ENCODE measurements at regions not wholly inside any gene's neighbourhood (a gene's known extent, or its start where the extent isn't known, plus 50 kb on each side); places are given as distances from the start of the nearest gene placed in this dataset.

DNA sequence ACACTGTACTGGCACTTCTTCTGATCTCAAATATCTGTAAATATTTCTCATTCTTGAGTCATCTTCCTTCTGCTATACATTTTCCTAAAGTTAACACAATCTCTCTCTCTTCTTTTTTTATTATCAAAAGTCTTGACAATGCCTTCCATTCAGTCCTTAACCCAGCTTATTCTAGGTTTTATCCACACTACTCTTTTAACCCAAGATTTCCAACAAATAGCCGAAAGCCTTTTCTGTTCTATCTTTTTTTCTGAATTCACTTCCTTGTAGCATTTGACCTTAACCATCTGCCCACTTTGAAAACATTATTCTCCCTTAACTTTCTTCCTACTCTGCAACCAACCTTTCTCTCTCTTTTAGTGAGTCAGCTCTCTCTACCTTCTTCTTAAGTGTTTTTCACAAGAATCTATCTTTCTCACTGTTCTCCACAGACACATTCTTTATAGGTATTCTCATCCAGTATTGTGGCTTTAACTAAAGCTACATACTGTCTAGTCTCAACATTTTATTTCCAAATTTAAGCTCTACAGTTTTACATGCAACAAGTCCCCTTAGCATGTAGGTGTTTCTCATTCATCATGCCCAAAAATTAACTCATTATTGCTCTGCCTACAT, 915.6 kb downstream of the KCNMA1 start:
- no peak for DNase-seq (ENCODE audit: low read depth)
- TF ChIP-seq, protein P1, sequence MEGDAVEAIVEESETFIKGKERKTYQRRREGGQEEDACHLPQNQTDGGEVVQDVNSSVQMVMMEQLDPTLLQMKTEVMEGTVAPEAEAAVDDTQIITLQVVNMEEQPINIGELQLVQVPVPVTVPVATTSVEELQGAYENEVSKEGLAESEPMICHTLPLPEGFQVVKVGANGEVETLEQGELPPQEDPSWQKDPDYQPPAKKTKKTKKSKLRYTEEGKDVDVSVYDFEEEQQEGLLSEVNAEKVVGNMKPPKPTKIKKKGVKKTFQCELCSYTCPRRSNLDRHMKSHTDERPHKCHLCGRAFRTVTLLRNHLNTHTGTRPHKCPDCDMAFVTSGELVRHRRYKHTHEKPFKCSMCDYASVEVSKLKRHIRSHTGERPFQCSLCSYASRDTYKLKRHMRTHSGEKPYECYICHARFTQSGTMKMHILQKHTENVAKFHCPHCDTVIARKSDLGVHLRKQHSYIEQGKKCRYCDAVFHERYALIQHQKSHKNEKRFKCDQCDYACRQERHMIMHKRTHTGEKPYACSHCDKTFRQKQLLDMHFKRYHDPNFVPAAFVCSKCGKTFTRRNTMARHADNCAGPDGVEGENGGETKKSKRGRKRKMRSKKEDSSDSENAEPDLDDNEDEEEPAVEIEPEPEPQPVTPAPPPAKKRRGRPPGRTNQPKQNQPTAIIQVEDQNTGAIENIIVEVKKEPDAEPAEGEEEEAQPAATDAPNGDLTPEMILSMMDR (IDR thresholded peaks at IDR 0.05; ENCODE audit: insufficient read depth, low read length), result no peak
- H3K4me3 ChIP-seq (ENCODE audit: low read depth, low read length), result no peak overlapping the region

DNA sequence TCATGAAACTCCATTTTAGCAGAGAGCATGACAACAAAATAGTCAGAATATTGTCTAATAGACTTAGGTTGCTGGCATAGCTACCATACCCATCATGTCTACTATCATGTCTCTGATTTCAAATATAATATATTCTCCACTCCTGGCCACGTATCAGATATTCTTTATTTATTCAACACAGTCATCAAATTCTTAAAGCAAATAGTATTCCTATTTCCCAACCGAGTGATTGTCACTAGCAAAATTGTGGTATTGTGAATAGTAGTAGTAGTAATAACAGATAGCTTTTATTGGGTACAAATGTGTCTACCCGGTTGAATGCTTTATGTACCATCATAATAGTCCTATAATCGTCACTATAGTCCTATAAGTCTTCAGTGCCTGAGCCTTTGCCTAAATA, 918.6 kb downstream of the KCNMA1 start:
- DNase-seq (ENCODE audit: low read depth), result no peak
- TF ChIP-seq, protein P1 (IDR thresholded peaks at IDR 0.05; ENCODE audit: insufficient read depth, low read length), result no peak
- no peak overlapping the region for H3K4me3 ChIP-seq (ENCODE audit: low read depth, low read length)

DNA sequence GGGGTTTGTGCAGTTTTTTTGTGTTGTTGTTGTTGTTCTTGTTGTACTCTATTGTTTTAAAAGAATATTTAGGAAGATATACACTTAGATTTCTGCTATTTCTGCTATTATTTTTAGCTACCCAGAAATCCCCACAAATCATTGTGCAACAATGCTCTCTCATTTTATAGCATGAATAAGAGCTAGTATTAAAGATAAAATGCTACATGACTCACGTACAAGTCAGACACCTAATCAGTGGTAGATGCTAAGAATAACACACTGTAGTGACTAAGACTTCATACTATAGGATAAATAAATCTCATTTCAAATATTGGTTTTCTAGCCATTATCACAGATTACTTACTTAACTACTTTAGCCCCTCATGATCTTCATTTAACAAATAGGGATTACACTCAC, 920.5 kb downstream of the KCNMA1 start:
- TF ChIP-seq, protein P1 (IDR thresholded peaks at IDR 0.05; ENCODE audit: insufficient read depth, low read length), result no peak
- no peak overlapping the region for H3K4me3 ChIP-seq (ENCODE audit: low read depth, low read length)
- DNase-seq (ENCODE audit: low read depth), result peak; percentile 90

DNA sequence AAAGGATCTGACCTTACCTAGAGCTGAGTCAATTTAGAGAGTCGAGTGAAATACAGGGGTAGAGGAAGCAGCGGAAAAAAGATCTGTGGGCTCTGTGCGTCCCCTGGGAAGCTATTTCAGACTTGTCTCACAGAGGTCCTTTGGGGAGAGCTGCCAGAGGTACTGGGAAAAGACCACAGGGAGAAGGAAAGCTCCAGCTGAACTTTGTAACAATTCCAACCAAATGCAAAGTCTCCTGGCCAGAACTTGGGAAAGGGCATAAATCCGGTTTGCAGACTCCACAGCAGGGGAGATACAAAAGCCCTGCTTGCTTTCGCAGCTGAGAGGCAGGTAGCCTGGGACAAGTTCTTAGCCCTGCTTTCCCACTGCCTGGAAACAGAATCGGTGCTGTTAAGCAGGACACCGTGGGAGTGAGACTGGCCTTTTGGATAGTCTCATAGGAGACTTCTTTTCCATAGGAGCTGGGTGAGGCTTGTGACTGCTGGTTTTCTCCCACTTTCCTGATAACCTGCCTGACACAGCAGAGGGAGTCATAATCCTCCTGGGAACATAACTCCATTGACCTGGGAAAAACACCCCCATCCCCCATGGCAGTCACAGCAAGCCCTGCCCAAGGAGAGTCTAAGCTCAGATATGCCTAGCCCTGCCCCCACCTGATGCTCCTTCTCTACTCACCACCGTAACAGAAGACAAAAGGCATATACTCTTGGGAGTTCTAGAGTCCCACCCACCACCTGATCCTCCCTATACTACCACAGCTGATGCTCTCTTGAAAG, 926.2 kb downstream of the KCNMA1 start:
- TF ChIP-seq, protein P1 (IDR thresholded peaks at IDR 0.05; ENCODE audit: insufficient read depth, low read length), result no peak
- no peak overlapping the region for H3K4me3 ChIP-seq (ENCODE audit: low read depth, low read length)
- no peak for DNase-seq (ENCODE audit: low read depth)

DNA sequence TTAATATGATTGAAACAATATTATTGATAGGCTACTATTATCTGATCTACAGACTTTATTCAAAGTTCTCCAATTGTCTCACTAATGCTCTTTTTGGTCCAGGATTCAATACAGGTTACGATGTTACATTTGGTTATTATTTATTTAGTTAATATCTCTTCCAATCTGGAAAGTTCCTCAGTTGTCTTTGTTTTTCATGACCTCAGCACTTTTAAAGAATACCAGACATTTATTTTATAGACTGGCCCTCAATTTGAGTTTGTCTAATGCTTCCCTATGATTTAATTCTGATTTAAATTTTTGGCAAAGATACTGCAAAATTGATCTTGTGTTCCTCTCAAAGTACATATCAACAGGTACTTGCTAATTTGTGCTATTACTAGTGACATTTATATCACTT, 937.4 kb downstream of the KCNMA1 start:
- TF ChIP-seq, protein P1 (IDR thresholded peaks at IDR 0.05; ENCODE audit: insufficient read depth, low read length), result no peak
- DNase-seq (ENCODE audit: low read depth), result no peak
- no peak overlapping the region for H3K4me3 ChIP-seq (ENCODE audit: low read depth, low read length)

DNA sequence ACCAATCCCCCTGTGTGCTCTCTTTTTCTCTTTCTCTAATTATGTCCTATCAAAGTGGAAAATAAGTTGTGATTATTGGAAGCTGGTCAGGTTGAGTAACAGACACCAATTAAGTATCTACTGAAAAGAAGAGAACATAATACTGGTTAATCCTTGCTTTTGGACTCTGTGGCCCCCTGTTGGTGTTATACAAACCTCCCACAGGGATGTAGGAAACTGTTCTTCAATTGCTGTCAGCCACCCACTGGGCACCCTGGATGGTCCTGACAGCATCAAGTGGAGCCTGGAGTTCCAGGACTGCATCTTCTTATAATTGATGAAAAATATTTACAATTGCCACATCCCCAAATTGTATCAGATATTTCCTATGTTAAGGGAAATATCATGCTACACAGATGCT, 939.7 kb downstream of the KCNMA1 start:
- TF ChIP-seq, protein P1 (IDR thresholded peaks at IDR 0.05; ENCODE audit: insufficient read depth, low read length), result no peak
- no peak overlapping the region for H3K4me3 ChIP-seq (ENCODE audit: low read depth, low read length)
- no peak for DNase-seq (ENCODE audit: low read depth)

All from fibroblast of the aortic adventitia (primary cell).